ENCODE measurements at regions not wholly inside any gene's neighbourhood (a gene's known extent, or its start where the extent isn't known, plus 50 kb on each side); places are given as distances from the start of the nearest gene placed in this dataset.

DNA sequence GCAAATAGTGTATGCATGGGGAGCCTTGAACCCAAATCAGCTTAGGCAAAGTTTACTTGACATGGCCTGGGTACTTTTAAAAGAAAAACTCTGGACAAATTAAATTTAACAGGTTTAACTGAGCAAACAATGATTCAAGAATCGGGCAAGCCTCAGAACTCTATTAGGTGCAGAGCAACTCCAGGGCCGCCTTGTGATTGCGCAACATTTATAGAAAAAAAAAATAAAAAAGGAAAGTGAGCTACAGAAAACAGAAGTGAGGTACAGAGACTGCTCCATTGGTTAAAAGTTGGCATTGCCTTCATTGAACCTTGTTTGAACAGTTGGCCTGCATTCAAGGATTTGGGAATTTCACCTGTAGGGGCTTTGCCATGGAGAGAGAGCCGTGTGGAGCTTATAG, 421.0 kb upstream of the TSHZ3 start:
- TF ChIP-seq CREB1 (IDR thresholded peaks at IDR 0.05; ENCODE audit: low read depth) = no peak
- peak; percentile 29; the same call in 1 of the 2 replicates for TF ChIP-seq CEBPB (IDR thresholded peaks at IDR 0.05)
- TF ChIP-seq USF1 (IDR thresholded peaks at IDR 0.05) = no peak

GRCh38 chr19:31772915-31773314, 423.7 kb upstream of the TSHZ3 start:
- TF ChIP-seq REST (IDR thresholded peaks at IDR 0.05; ENCODE audit: low read depth) (no peak), ZBTB7A (IDR thresholded peaks at IDR 0.05; ENCODE audit: low read depth) (no peak), TAF1 (IDR thresholded peaks at IDR 0.05; ENCODE audit: low read depth) (no peak), NFIC (IDR thresholded peaks at IDR 0.05) (no peak), RAD21 (IDR thresholded peaks at IDR 0.05; ENCODE audit: low read depth) (no peak), TEAD4 (IDR thresholded peaks at IDR 0.05) (no peak), YY1 (IDR thresholded peaks at IDR 0.05; ENCODE audit: low read depth) (no peak), EP300 (IDR thresholded peaks at IDR 0.05; ENCODE audit: borderline replicate concordance) (no peak), USF1 (IDR thresholded peaks at IDR 0.05) (no peak), EGR1 (IDR thresholded peaks at IDR 0.05) (no peak), CEBPB (IDR thresholded peaks at IDR 0.05) (no peak), TCF12 (IDR thresholded peaks at IDR 0.05; ENCODE audit: low read depth) (no peak), CREB1 (IDR thresholded peaks at IDR 0.05; ENCODE audit: low read depth) (no peak), FOXM1 (IDR thresholded peaks at IDR 0.05; ENCODE audit: borderline replicate concordance, low read depth) (no peak)
- TF ChIP-seq, protein P1, sequence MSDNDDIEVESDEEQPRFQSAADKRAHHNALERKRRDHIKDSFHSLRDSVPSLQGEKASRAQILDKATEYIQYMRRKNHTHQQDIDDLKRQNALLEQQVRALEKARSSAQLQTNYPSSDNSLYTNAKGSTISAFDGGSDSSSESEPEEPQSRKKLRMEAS (IDR thresholded peaks at IDR 0.05) = no peak

DNA sequence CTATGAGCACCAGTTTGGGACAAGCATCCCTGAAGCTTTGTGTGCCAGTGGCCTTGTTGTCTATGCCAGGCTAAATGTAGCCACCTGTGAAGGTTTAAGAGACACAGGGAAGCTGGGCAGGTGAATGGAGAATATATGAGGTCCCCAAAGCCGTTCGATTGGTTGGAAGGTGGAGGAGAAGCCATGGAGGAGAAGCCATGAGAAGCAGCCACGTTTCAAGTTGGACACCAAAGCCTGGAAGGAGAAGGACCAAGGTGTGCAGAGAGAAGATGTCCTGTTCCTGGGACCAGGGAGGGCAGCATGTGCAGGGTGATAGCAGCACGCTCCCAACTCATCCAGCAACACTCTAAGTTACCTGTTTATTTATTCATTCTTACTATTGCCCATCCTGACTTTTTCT, 432.3 kb upstream of the TSHZ3 start:
- no peak for TF ChIP-seq EP300 (IDR thresholded peaks at IDR 0.05; ENCODE audit: borderline replicate concordance)
- TF ChIP-seq TAF1 (IDR thresholded peaks at IDR 0.05; ENCODE audit: low read depth) = no peak
- TF ChIP-seq TEAD4 (IDR thresholded peaks at IDR 0.05) = no peak
- no peak for TF ChIP-seq YY1 (IDR thresholded peaks at IDR 0.05; ENCODE audit: low read depth)
- no peak for TF ChIP-seq TCF12 (IDR thresholded peaks at IDR 0.05; ENCODE audit: low read depth)
- no peak for TF ChIP-seq CEBPB (IDR thresholded peaks at IDR 0.05)
- TF ChIP-seq USF1 (IDR thresholded peaks at IDR 0.05) = no peak
- TF ChIP-seq ZBTB7A (IDR thresholded peaks at IDR 0.05; ENCODE audit: low read depth) = no peak
- no peak for TF ChIP-seq RAD21 (IDR thresholded peaks at IDR 0.05; ENCODE audit: low read depth)

- no peak for TF ChIP-seq EP300 (IDR thresholded peaks at IDR 0.05; ENCODE audit: borderline replicate concordance)
- no peak for TF ChIP-seq USF1 (IDR thresholded peaks at IDR 0.05)
- TF ChIP-seq YY1 (IDR thresholded peaks at IDR 0.05; ENCODE audit: low read depth) = no peak
- TF ChIP-seq EGR1 (IDR thresholded peaks at IDR 0.05) = no peak
- TF ChIP-seq CREB1 (IDR thresholded peaks at IDR 0.05; ENCODE audit: low read depth) = no peak
- TF ChIP-seq CEBPB (IDR thresholded peaks at IDR 0.05) = no peak
- no peak for TF ChIP-seq FOXM1 (IDR thresholded peaks at IDR 0.05; ENCODE audit: borderline replicate concordance, low read depth)
- no peak for TF ChIP-seq TCF12 (IDR thresholded peaks at IDR 0.05; ENCODE audit: low read depth)
- no peak for TF ChIP-seq TAF1 (IDR thresholded peaks at IDR 0.05; ENCODE audit: low read depth)
- no peak for TF ChIP-seq NFIC (IDR thresholded peaks at IDR 0.05)
- TF ChIP-seq RAD21 (IDR thresholded peaks at IDR 0.05; ENCODE audit: low read depth) = no peak
- no peak for TF ChIP-seq ZBTB7A (IDR thresholded peaks at IDR 0.05; ENCODE audit: low read depth)
- no peak for TF ChIP-seq TEAD4 (IDR thresholded peaks at IDR 0.05)
- TF ChIP-seq REST (IDR thresholded peaks at IDR 0.05; ENCODE audit: low read depth) = no peak
Measured at GRCh38 chr19:31783592-31783991, 434.4 kb upstream of the TSHZ3 start.

DNA sequence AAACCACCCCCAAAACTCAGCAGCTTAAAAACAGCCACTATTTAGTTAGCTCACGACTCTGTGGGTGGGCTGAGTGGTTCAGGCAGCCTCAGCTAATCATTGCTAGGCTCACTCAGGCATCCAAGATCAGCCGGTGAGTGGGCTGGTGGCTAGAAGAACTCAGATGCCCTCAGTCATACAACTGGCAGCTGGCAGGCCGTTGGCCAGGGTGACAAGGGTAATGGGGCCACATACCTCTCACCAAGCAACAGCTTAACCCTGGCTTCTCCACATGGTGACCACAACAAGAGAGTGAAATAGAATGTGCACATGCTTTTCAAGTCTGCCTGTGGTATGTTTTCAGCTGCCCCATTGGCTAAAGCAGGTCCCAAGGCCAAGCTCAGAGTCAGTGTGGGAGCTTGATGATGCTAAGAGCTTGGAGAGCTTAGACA, 435.4 kb upstream of the TSHZ3 start:
- TF ChIP-seq FOXM1 (IDR thresholded peaks at IDR 0.05; ENCODE audit: borderline replicate concordance, low read depth) (no peak), CREB1 (IDR thresholded peaks at IDR 0.05; ENCODE audit: low read depth) (no peak), ZBTB7A (IDR thresholded peaks at IDR 0.05; ENCODE audit: low read depth) (no peak), NFIC (IDR thresholded peaks at IDR 0.05) (no peak)

- TF ChIP-seq TCF12 (IDR thresholded peaks at IDR 0.05; ENCODE audit: low read depth) (no peak), YY1 (IDR thresholded peaks at IDR 0.05; ENCODE audit: low read depth) (no peak), TEAD4 (IDR thresholded peaks at IDR 0.05) (no peak), RAD21 (IDR thresholded peaks at IDR 0.05; ENCODE audit: low read depth) (no peak), CREB1 (IDR thresholded peaks at IDR 0.05; ENCODE audit: low read depth) (no peak), EGR1 (IDR thresholded peaks at IDR 0.05) (no peak), FOXM1 (IDR thresholded peaks at IDR 0.05; ENCODE audit: borderline replicate concordance, low read depth) (no peak), NFIC (IDR thresholded peaks at IDR 0.05) (no peak), USF1 (IDR thresholded peaks at IDR 0.05) (no peak), TAF1 (IDR thresholded peaks at IDR 0.05; ENCODE audit: low read depth) (no peak), EP300 (IDR thresholded peaks at IDR 0.05; ENCODE audit: borderline replicate concordance) (no peak), ZBTB7A (IDR thresholded peaks at IDR 0.05; ENCODE audit: low read depth) (no peak), CEBPB (IDR thresholded peaks at IDR 0.05) (no peak), REST (IDR thresholded peaks at IDR 0.05; ENCODE audit: low read depth) (no peak)
- TF ChIP-seq, protein P1 (IDR thresholded peaks at IDR 0.05) = no peak
Measured at GRCh38 chr19:31801611-31802010, 452.4 kb upstream of the TSHZ3 start.

All from Ishikawa (cell line).